ENCODE measurements at regions not wholly inside any gene's neighbourhood (a gene's known extent, or its start where the extent isn't known, plus 50 kb on each side); places are given as distances from the start of the nearest gene placed in this dataset.
A peak's percentile ranks its signal among the peaks of the same experiment; 100 is the strongest.

DNA sequence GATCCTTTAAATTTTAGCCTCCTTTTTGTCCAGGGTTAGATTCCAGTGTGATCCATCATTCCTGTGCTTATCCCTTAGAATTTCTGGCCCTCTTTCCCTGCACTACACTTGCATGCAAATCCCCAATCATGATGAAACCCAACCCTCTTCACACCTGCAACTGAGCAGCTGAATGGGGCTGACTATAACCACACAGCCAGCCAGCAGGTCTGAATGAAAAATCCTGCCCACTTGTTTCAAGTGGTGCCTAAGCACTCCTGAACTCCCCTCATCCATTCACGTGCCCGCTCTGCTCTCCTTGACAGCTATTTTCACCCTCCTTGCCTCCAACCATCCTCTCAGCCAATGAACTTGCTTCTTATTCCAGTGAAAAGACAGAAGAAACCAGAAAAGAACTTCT, 80.5 kb upstream of the AFF3 start:
- WGBS: 88% methylated on average over 2 of the region's 2 CpGs
- no peaks in the 10 kb centered on the region for H3K9me3 ChIP-seq
- no peak for DNase-seq (ENCODE audit: low spot score)
- intact Hi-C loops (cut with DNase I): no loop called here
- no peaks in the 10 kb centered on the region for H3K4me1 ChIP-seq (replicated peaks)
- no peaks in the 10 kb centered on the region for H3K27me3 ChIP-seq (replicated peaks; ENCODE audit: insufficient read depth)
- TF ChIP-seq POLR2AphosphoS5 (IDR thresholded peaks at IDR 0.05) (no peak), POLR2A (IDR thresholded peaks at IDR 0.05) (no peak)
- TF ChIP-seq, protein P1, sequence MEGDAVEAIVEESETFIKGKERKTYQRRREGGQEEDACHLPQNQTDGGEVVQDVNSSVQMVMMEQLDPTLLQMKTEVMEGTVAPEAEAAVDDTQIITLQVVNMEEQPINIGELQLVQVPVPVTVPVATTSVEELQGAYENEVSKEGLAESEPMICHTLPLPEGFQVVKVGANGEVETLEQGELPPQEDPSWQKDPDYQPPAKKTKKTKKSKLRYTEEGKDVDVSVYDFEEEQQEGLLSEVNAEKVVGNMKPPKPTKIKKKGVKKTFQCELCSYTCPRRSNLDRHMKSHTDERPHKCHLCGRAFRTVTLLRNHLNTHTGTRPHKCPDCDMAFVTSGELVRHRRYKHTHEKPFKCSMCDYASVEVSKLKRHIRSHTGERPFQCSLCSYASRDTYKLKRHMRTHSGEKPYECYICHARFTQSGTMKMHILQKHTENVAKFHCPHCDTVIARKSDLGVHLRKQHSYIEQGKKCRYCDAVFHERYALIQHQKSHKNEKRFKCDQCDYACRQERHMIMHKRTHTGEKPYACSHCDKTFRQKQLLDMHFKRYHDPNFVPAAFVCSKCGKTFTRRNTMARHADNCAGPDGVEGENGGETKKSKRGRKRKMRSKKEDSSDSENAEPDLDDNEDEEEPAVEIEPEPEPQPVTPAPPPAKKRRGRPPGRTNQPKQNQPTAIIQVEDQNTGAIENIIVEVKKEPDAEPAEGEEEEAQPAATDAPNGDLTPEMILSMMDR (IDR thresholded peaks at IDR 0.05): no peak
- H3K4me3 ChIP-seq: no peak overlapping the region
- no peak overlapping the region for H3K27ac ChIP-seq
- no peaks in the 10 kb centered on the region for H3K36me3 ChIP-seq

DNA sequence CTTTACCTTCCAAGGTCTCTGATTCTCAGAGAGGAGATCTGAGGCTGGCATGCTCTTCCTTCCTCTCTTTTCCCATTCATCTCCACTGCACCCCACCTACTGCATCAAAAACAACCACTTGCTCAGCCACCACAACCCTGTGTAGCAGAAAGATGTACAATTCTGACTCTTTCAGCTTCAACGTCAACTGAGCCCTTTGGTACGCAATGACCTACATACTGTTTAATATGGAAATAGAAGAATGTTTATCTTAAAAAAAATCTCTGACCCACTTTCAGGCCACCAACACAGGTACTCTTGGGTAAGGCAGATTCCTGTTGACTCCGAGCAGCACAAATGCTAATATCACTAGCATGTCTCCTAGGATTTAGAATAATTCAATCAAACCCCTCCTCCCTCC, 76.2 kb upstream of the AFF3 start:
- H3K27me3 ChIP-seq (replicated peaks; ENCODE audit: insufficient read depth): no peaks in the 10 kb centered on the region
- TF ChIP-seq POLR2A (IDR thresholded peaks at IDR 0.05) (no peak), POLR2AphosphoS5 (IDR thresholded peaks at IDR 0.05) (no peak)
- TF ChIP-seq, protein P1 (IDR thresholded peaks at IDR 0.05): no peak
- intact Hi-C loops (cut with DNase I): no loop called here
- no peaks in the 10 kb centered on the region for H3K36me3 ChIP-seq
- no peak overlapping the region for H3K27ac ChIP-seq
- H3K9me3 ChIP-seq: no peaks in the 10 kb centered on the region
- H3K4me3 ChIP-seq: no peak overlapping the region
- 93% methylated on average over 3 of the region's 3 CpGs for WGBS
- DNase-seq (ENCODE audit: low spot score): no peak
- peaks cover 5% of the 10 kb centered on the region for H3K4me1 ChIP-seq (replicated peaks)

DNA sequence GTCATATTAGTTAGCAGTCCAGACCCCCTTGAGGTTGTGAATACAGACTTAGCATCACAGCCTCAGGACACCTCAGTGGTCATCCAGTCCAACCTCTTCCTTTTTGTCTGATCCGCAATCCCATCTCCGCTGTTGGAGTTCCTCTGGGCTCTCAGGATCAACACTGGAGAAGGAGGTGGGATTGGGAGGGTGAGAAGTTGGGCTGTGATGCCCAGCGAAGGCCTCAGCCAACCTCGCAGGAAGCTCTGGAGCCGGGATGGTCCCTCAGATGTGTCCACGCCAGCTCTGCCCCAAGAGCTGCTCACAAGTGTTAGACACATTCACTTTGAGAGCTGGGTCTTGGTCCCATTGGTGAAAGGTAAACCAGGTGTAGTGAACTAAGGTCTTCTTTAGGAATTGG, 74.9 kb upstream of the AFF3 start:
- Histone ChIP-seq H3K9me3 (no peaks in the 10 kb centered on the region), H3K4me1 (replicated peaks) (peaks cover 5% of the 10 kb centered on the region), H3K27ac (no peak overlapping the region), H3K36me3 (no peaks in the 10 kb centered on the region), H3K27me3 (replicated peaks; ENCODE audit: insufficient read depth) (no peaks in the 10 kb centered on the region), H3K4me3 (no peak overlapping the region)
- DNase-seq (ENCODE audit: low spot score): no peak
- TF ChIP-seq, protein P1 (IDR thresholded peaks at IDR 0.05): no peak
- intact Hi-C loops (cut with DNase I): no loop called here
- 98% methylated on average over 6 of the region's 6 CpGs for WGBS

- H3K36me3 ChIP-seq: no peaks in the 10 kb centered on the region
- H3K27me3 ChIP-seq (replicated peaks; ENCODE audit: insufficient read depth): no peaks in the 10 kb centered on the region
- peaks cover 5% of the 10 kb centered on the region for H3K4me1 ChIP-seq (replicated peaks)
- H3K9me3 ChIP-seq: no peaks in the 10 kb centered on the region
- intact Hi-C loops (cut with DNase I): no loop called here
- no peak overlapping the region for H3K4me3 ChIP-seq
- 71% methylated on average over 5 of the region's 5 CpGs for WGBS
- DNase-seq (ENCODE audit: low spot score): no peak
- TF ChIP-seq POLR2A (IDR thresholded peaks at IDR 0.05): no peak
- TF ChIP-seq POLR2AphosphoS5 (IDR thresholded peaks at IDR 0.05): no peak
- TF ChIP-seq, protein P1 (IDR thresholded peaks at IDR 0.05): no peak
- no peak overlapping the region for H3K27ac ChIP-seq
These were observed 73.6 kb upstream of the AFF3 start for GRCh38 chr2:100216015-100216414.

DNA sequence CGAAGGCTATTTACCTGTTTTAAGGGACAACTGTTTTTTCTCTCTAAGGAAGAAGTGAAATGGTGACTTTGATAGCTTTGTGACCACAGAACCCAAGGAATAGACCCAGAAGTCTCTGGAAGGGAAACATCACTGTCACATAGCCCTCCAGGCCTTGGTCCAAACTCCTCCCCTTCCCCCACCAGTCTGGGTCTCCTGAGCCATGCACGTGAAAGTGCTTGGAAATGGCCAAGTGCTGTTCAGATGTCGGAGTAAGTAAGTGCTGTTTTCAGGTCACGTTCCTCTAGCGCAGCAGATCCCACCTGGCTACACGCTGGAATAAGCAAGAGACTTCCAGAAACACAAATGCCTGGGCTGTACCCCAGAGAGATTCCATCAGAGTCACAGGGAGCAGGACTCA, 73.0 kb upstream of the AFF3 start:
- TF ChIP-seq, protein P1 (IDR thresholded peaks at IDR 0.05): no peak
- TF ChIP-seq POLR2AphosphoS5 (IDR thresholded peaks at IDR 0.05) (no peak), POLR2A (IDR thresholded peaks at IDR 0.05) (no peak)
- no peak for DNase-seq (ENCODE audit: low spot score)
- peak overlapping the region in 1 of 2 donors; percentile 28 for H3K27ac ChIP-seq
- no peak overlapping the region for H3K4me3 ChIP-seq
- intact Hi-C loops (cut with DNase I): no loop called here
- no peaks in the 10 kb centered on the region for H3K27me3 ChIP-seq (replicated peaks; ENCODE audit: insufficient read depth)
- peaks cover 5% of the 10 kb centered on the region for H3K4me1 ChIP-seq (replicated peaks)
- 82% methylated on average over 6 of the region's 6 CpGs for WGBS
- H3K9me3 ChIP-seq: no peaks in the 10 kb centered on the region
- H3K36me3 ChIP-seq: no peaks in the 10 kb centered on the region

Measured in prostate gland (tissue), 2 donors.